ENCODE measurements at regions not wholly inside any gene's neighbourhood (a gene's known extent, or its start where the extent isn't known, plus 50 kb on each side); places are given as distances from the start of the nearest gene placed in this dataset.

DNA sequence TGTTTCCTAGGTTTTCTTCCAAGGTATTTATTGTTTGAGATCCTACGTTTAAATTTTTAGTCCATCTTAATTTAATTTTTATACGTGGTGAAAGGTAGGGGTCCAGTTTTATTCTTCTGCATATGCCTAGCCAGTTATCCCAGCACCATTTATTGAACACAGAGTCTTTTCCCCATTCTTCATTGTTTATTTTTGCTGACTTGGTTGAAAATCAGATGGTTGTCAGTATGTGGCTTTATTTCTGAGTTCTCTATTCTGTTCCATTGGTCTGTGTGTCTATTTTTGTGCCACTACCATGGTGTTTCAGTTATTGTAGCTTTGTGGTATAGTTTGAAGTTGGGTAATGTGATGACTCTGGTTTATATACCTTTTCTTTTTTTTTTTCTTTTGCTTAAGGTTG is 753.0 kb upstream of the GOT2 start:
- H3K27ac ChIP-seq: no peak overlapping the region
- no peaks in the 10 kb centered on the region for H3K27me3 ChIP-seq
- H3K4me3 ChIP-seq: no peak overlapping the region
- no peaks in the 10 kb centered on the region for H3K9me3 ChIP-seq
- no peak for DNase-seq (ENCODE audit: low spot score in 2 of 2)
- no peaks in the 10 kb centered on the region for H3K36me3 ChIP-seq
- WGBS: 93% methylated on average over 2 of the region's 2 CpGs
- TF ChIP-seq POLR2AphosphoS5 (IDR thresholded peaks at IDR 0.05): no peak
- no peak for TF ChIP-seq CTCF (IDR thresholded peaks at IDR 0.05)
- TF ChIP-seq POLR2A (IDR thresholded peaks at IDR 0.05): no peak
- no peak for TF ChIP-seq EP300 (IDR thresholded peaks at IDR 0.05)
- no peaks in the 10 kb centered on the region for H3K4me1 ChIP-seq

GRCh38 chr16:59484833-59485516 is 750.9 kb upstream of the GOT2 start:
- DNase-seq (ENCODE audit: low spot score in 2 of 2): no peak
- 47% methylated on average over 2 of the region's 2 CpGs for WGBS
- no peak for TF ChIP-seq POLR2A (IDR thresholded peaks at IDR 0.05)
- TF ChIP-seq POLR2AphosphoS5 (IDR thresholded peaks at IDR 0.05): no peak
- TF ChIP-seq EP300 (IDR thresholded peaks at IDR 0.05): no peak
- TF ChIP-seq CTCF (IDR thresholded peaks at IDR 0.05): no peak
- Histone ChIP-seq H3K4me3 (no peak overlapping the region), H3K36me3 (no peaks in the 10 kb centered on the region), H3K27ac (no peak overlapping the region), H3K27me3 (no peaks in the 10 kb centered on the region), H3K9me3 (no peaks in the 10 kb centered on the region), H3K4me1 (no peaks in the 10 kb centered on the region)

DNA sequence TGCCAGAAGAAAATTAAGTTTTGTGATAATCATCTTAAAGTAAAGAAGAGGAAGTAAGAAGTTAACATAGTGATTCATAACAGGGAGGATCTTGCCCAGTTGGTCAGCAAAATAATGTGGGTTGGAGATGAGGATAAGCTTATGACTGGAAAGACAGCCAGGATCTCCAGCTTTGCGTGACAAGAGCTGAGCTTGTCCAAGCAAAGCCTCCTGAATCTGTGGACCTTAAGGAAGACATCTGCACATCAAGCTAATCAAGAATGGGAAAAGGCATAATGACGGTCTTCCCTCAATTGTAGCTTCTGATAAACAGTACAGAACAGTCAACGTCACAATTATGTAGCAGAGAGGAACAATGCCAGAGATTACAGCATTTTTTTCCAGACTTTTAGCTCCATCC is 744.7 kb upstream of the GOT2 start:
- no peaks in the 10 kb centered on the region for H3K36me3 ChIP-seq
- no peaks in the 10 kb centered on the region for H3K4me1 ChIP-seq
- H3K4me3 ChIP-seq: no peak overlapping the region
- H3K27me3 ChIP-seq: no peaks in the 10 kb centered on the region
- 75% methylated on average over 3 of the region's 3 CpGs for WGBS
- TF ChIP-seq POLR2A (IDR thresholded peaks at IDR 0.05) (no peak), EP300 (IDR thresholded peaks at IDR 0.05) (no peak), CTCF (IDR thresholded peaks at IDR 0.05) (no peak), POLR2AphosphoS5 (IDR thresholded peaks at IDR 0.05) (no peak)
- no peaks in the 10 kb centered on the region for H3K9me3 ChIP-seq
- DNase-seq (ENCODE audit: low spot score in 2 of 2): no peak
- no peak overlapping the region for H3K27ac ChIP-seq

GRCh38 chr16:59470556-59470955 is 736.4 kb upstream of the GOT2 start:
- no peaks in the 10 kb centered on the region for H3K27me3 ChIP-seq
- H3K9me3 ChIP-seq: no peaks in the 10 kb centered on the region
- no peaks in the 10 kb centered on the region for H3K4me1 ChIP-seq
- H3K36me3 ChIP-seq: no peaks in the 10 kb centered on the region
- 66% methylated on average over 2 of the region's 2 CpGs for WGBS
- H3K4me3 ChIP-seq: no peak overlapping the region
- DNase-seq (ENCODE audit: low spot score in 2 of 2): no peak
- H3K27ac ChIP-seq: no peak overlapping the region
- TF ChIP-seq POLR2AphosphoS5 (IDR thresholded peaks at IDR 0.05) (no peak), EP300 (IDR thresholded peaks at IDR 0.05) (no peak), POLR2A (IDR thresholded peaks at IDR 0.05) (no peak), CTCF (IDR thresholded peaks at IDR 0.05) (no peak)

- TF ChIP-seq EP300 (IDR thresholded peaks at IDR 0.05) (no peak), POLR2A (IDR thresholded peaks at IDR 0.05) (no peak), CTCF (IDR thresholded peaks at IDR 0.05) (no peak), POLR2AphosphoS5 (IDR thresholded peaks at IDR 0.05) (no peak)
Measured at GRCh38 chr16:59469266-59469665, 735.1 kb upstream of the GOT2 start.

More at GRCh38 chr16:59469266-59469665, 735.1 kb upstream of the GOT2 start:
- Histone ChIP-seq H3K4me1 (no peaks in the 10 kb centered on the region), H3K27ac (no peak overlapping the region), H3K36me3 (no peaks in the 10 kb centered on the region), H3K4me3 (no peak overlapping the region), H3K27me3 (no peaks in the 10 kb centered on the region), H3K9me3 (no peaks in the 10 kb centered on the region)
- no peak for DNase-seq (ENCODE audit: low spot score in 2 of 2)
- WGBS: 80% methylated on average over 1 of the region's 1 CpG
